ENCODE measurements at regions not wholly inside any gene's neighbourhood (a gene's known extent, or its start where the extent isn't known, plus 50 kb on each side); places are given as distances from the start of the nearest gene placed in this dataset.

GRCh38 chr7:120110169-120110568 is 162.8 kb upstream of the KCND2 start:
- POLR2A ChIA-PET, result no interaction called here
- DNase-seq (ENCODE audit: extremely low spot score), result no peak

GRCh38 chr7:120114626-120115025 is 158.3 kb upstream of the KCND2 start:
- DNase-seq (ENCODE audit: extremely low spot score), result no peak
- ChIA-PET POLR2A (no interaction called here), CTCF (no interaction called here)
- TF ChIP-seq LEF1 (IDR thresholded peaks at IDR 0.05; ENCODE audit: borderline replicate concordance) (no peak), FOXM1 (IDR thresholded peaks at IDR 0.05; ENCODE audit: borderline replicate concordance) (no peak), PKNOX1 (IDR thresholded peaks at IDR 0.05) (no peak), L3MBTL2 (conservative IDR thresholded peaks at IDR 0.05) (no peak), ZNF384 (IDR thresholded peaks at IDR 0.05) (no peak)

More at GRCh38 chr7:120110169-120110568, 162.8 kb upstream of the KCND2 start:
- CTCF ChIA-PET, result no interaction called here
- TF ChIP-seq FOXA1 (IDR thresholded peaks at IDR 0.05) (no peak), BHLHE40 (IDR thresholded peaks at IDR 0.05; ENCODE audit: borderline replicate concordance) (no peak), FOXM1 (IDR thresholded peaks at IDR 0.05; ENCODE audit: borderline replicate concordance) (no peak), NFRKB (IDR thresholded peaks at IDR 0.05) (no peak), HDGF (IDR thresholded peaks at IDR 0.05; ENCODE audit: borderline replicate concordance) (no peak)

GRCh38 chr7:120123528-120123927 is 149.4 kb upstream of the KCND2 start:
- ChIA-PET POLR2A (no interaction called here), CTCF (no interaction called here)
- no peak for DNase-seq (ENCODE audit: extremely low spot score)
- no peak for TF ChIP-seq ELF4 (IDR thresholded peaks at IDR 0.05)
- no peak for TF ChIP-seq FOXA1 (IDR thresholded peaks at IDR 0.05)
- TF ChIP-seq ARNT (IDR thresholded peaks at IDR 0.05), result no peak
- no peak for TF ChIP-seq L3MBTL2 (conservative IDR thresholded peaks at IDR 0.05)
- no peak for TF ChIP-seq LEF1 (IDR thresholded peaks at IDR 0.05; ENCODE audit: borderline replicate concordance)
- TF ChIP-seq FOXM1 (IDR thresholded peaks at IDR 0.05; ENCODE audit: borderline replicate concordance), result no peak

- ChIA-PET CTCF (no interaction called here), POLR2A (no interaction called here)
- TF ChIP-seq ELF4 (IDR thresholded peaks at IDR 0.05) (no peak), PKNOX1 (IDR thresholded peaks at IDR 0.05) (no peak), TARDBP (IDR thresholded peaks at IDR 0.05) (no peak), L3MBTL2 (conservative IDR thresholded peaks at IDR 0.05) (no peak), CTBP1 (IDR thresholded peaks at IDR 0.05; ENCODE audit: borderline replicate concordance) (no peak), ARNT (IDR thresholded peaks at IDR 0.05) (no peak), FOXA1 (IDR thresholded peaks at IDR 0.05) (no peak), BHLHE40 (IDR thresholded peaks at IDR 0.05; ENCODE audit: borderline replicate concordance) (no peak), ZNF384 (IDR thresholded peaks at IDR 0.05) (no peak), NFRKB (IDR thresholded peaks at IDR 0.05) (no peak), FOXK2 (IDR thresholded peaks at IDR 0.05) (no peak)
- no peak for DNase-seq (ENCODE audit: extremely low spot score)
Measured at GRCh38 chr7:120131096-120131839, 141.7 kb upstream of the KCND2 start.

GRCh38 chr7:120138497-120138896 is 134.5 kb upstream of the KCND2 start:
- DNase-seq (ENCODE audit: extremely low spot score), result no peak
- POLR2A ChIA-PET, result no interaction called here

GRCh38 chr7:120156476-120156875 is 116.5 kb upstream of the KCND2 start:
- ChIA-PET CTCF (no interaction called here), POLR2A (no interaction called here)
- DNase-seq (ENCODE audit: extremely low spot score), result no peak
- TF ChIP-seq SP1 (IDR thresholded peaks at IDR 0.05) (no peak), SUZ12 (IDR thresholded peaks at IDR 0.05) (no peak), HDGF (IDR thresholded peaks at IDR 0.05; ENCODE audit: borderline replicate concordance) (no peak), LEF1 (IDR thresholded peaks at IDR 0.05; ENCODE audit: borderline replicate concordance) (no peak), ELF4 (IDR thresholded peaks at IDR 0.05) (no peak), ARNT (IDR thresholded peaks at IDR 0.05) (no peak), PKNOX1 (IDR thresholded peaks at IDR 0.05) (no peak), FOXK2 (IDR thresholded peaks at IDR 0.05) (no peak), FOXA1 (IDR thresholded peaks at IDR 0.05) (no peak), L3MBTL2 (conservative IDR thresholded peaks at IDR 0.05) (no peak), ZNF384 (IDR thresholded peaks at IDR 0.05) (no peak), FOXM1 (IDR thresholded peaks at IDR 0.05; ENCODE audit: borderline replicate concordance) (no peak)

More at GRCh38 chr7:120138497-120138896, 134.5 kb upstream of the KCND2 start:
- TF ChIP-seq BHLHE40 (IDR thresholded peaks at IDR 0.05; ENCODE audit: borderline replicate concordance), result no peak
- TF ChIP-seq L3MBTL2 (conservative IDR thresholded peaks at IDR 0.05), result no peak
- no peak for TF ChIP-seq NFRKB (IDR thresholded peaks at IDR 0.05)
- TF ChIP-seq ARNT (IDR thresholded peaks at IDR 0.05), result no peak
- CTCF ChIA-PET, result no interaction called here

GRCh38 chr7:120160166-120160565 is 112.8 kb upstream of the KCND2 start:
- ChIA-PET POLR2A (no interaction called here), CTCF (no interaction called here)
- TF ChIP-seq PKNOX1 (IDR thresholded peaks at IDR 0.05) (no peak), ARNT (IDR thresholded peaks at IDR 0.05) (no peak), SP1 (IDR thresholded peaks at IDR 0.05) (no peak)

More at GRCh38 chr7:120160166-120160565, 112.8 kb upstream of the KCND2 start:
- DNase-seq (ENCODE audit: extremely low spot score), result no peak
